Erythroblast (primary cell): ENCODE measurements at regions not wholly inside any gene's neighbourhood (a gene's known extent, or its start where the extent isn't known, plus 50 kb on each side); places are given as distances from the start of the nearest gene placed in this dataset.

ENCODE experiments used
- GATA1 ChIP-seq: IDR thresholded peaks from 2 replicates; pipeline ENCODE4 v1.6.1; 2011; ENCODE audit warnings: low read depth, mild to moderate bottlenecking, control low read depth, low read length, moderate library complexity
- POLR2A ChIP-seq: IDR thresholded peaks from 2 replicates; pipeline ENCODE4 v1.6.1; 2011; ENCODE audit warnings: mild to moderate bottlenecking, low read length

- TF ChIP-seq GATA1 (no peak), POLR2A (no peak)
These were observed 616.4 kb upstream of the NUDT12 start for GRCh38 chr5:104178829-104179456.
